WTC11 (cell line): ENCODE measurements at regions not wholly inside any gene's neighbourhood (a gene's known extent, or its start where the extent isn't known, plus 50 kb on each side); places are given as distances from the start of the nearest gene placed in this dataset.

Experiments used
- ATAC-seq: fragments of 200-7000 bp; cut with Tn5 transposase; 2 replicates; pipeline ENCODE4 v1.10.0; 2021; ENCODE audit warnings: mild to moderate bottlenecking, moderate library complexity
- CTCF ChIA-PET: fragments of 300-600 bp; sonication (Branson Sonifier 250); formaldehyde crosslinking; loops from one replicate; lab custom pipeline; 2021; ENCODE audit warnings: antibody characterized with exemption; lab: Charles Lee
- POLR2A ChIA-PET: fragments of 350-600 bp; sonication (Branson Sonifier 250); formaldehyde crosslinking; loops from one replicate; lab custom pipeline; 2021; ENCODE audit warnings: antibody characterized with exemption; lab: Charles Lee
- DNase-seq: peaks from one replicate; pipeline ENCODE4 v3.0.0; 2021; ENCODE audit warnings: low spot score
- H3K27ac Mint-ChIP-seq: 2 replicates; pipeline ENCODE4 v1.8.0; 2021; ENCODE audit warnings: mixed read lengths
- H3K27me3 Mint-ChIP-seq: 2 replicates; pipeline ENCODE4 v1.8.0; 2021; ENCODE audit warnings: low read depth, mild to moderate bottlenecking, moderate library complexity, mixed read lengths
- H3K36me3 Mint-ChIP-seq: 2 replicates; pipeline ENCODE4 v1.8.0; 2021; ENCODE audit warnings: mixed read lengths
- H3K4me1 Mint-ChIP-seq: 2 replicates; pipeline ENCODE4 v1.8.0; 2022; ENCODE audit warnings: mixed read lengths
- H3K4me3 Mint-ChIP-seq: 2 replicates; pipeline ENCODE4 v1.8.0; 2021; ENCODE audit warnings: mild to moderate bottlenecking, moderate library complexity, mixed read lengths
- H3K9me3 Mint-ChIP-seq: 2 replicates; pipeline ENCODE4 v1.8.0; 2021; ENCODE audit warnings: mixed read lengths
- ELF4 ChIP-seq: sonication (generic); formaldehyde crosslinking; IDR thresholded peaks from 2 replicates; pipeline ENCODE4 v1.8.1; 2022; ENCODE audit warnings: low read depth, mild to moderate bottlenecking, moderate library complexity, missing genetic modification reagents
- FOXJ3 ChIP-seq: sonication (generic); formaldehyde crosslinking; IDR thresholded peaks from 2 replicates; pipeline ENCODE4 v1.9.0; 2021; ENCODE audit warnings: missing genetic modification reagents, mild to moderate bottlenecking, borderline replicate concordance
- FOXK1 ChIP-seq: sonication (generic); formaldehyde crosslinking; IDR thresholded peaks from 2 replicates; pipeline ENCODE4 v1.8.0; 2022; ENCODE audit warnings: mild to moderate bottlenecking, moderate library complexity, missing genetic modification reagents
- GRHL2 ChIP-seq: fragments of 250-450 bp; sonication (Bioruptor Pico); IDR thresholded peaks from 2 replicates; pipeline ENCODE4 v1.8.0; 2022; ENCODE audit warnings: mild to moderate bottlenecking, moderate library complexity; ENCODE audit not compliant: insufficient replicate concordance, severe bottlenecking
- MYBL2 ChIP-seq: sonication (generic); formaldehyde crosslinking; IDR thresholded peaks from 2 replicates; pipeline ENCODE4 v1.8.1; 2023; ENCODE audit warnings: mild to moderate bottlenecking, moderate library complexity, missing genetic modification reagents
- NFE2L1 ChIP-seq: sonication (generic); formaldehyde crosslinking; IDR thresholded peaks from 2 replicates; pipeline ENCODE4 v1.8.1; 2023; ENCODE audit warnings: missing genetic modification reagents
- NFYB ChIP-seq: sonication (generic); formaldehyde crosslinking; conservative IDR thresholded peaks from 2 replicates; pipeline ENCODE4 v1.8.0; 2022; ENCODE audit warnings: low read depth, missing genetic modification reagents
- NR1H2 ChIP-seq: sonication (generic); formaldehyde crosslinking; IDR thresholded peaks from 2 replicates; pipeline ENCODE4 v1.9.0; 2021; ENCODE audit warnings: mild to moderate bottlenecking, moderate library complexity, missing genetic modification reagents
- ZNF138 ChIP-seq: sonication (generic); formaldehyde crosslinking; conservative IDR thresholded peaks from 2 replicates; pipeline ENCODE4 v1.8.1; 2022; ENCODE audit warnings: mild to moderate bottlenecking, moderate library complexity, missing genetic modification reagents
- ZNF416 ChIP-seq: fragments of 250-450 bp; sonication (Bioruptor Pico); IDR thresholded peaks from 2 replicates; pipeline ENCODE4 v1.9.0; 2021; ENCODE audit warnings: mild to moderate bottlenecking, inconsistent platforms
- TF ChIP-seq, protein P1 (sequence below): fragments of 250-450 bp; sonication (Bioruptor Pico); IDR thresholded peaks from 2 replicates; pipeline ENCODE4 v1.9.0; 2021; ENCODE audit warnings: moderate library complexity, mild to moderate bottlenecking, inconsistent platforms, borderline replicate concordance
- TF ChIP-seq, protein P2 (sequence below): sonication (generic); formaldehyde crosslinking; IDR thresholded peaks from 2 replicates; pipeline ENCODE4 v1.8.0; 2022; ENCODE audit warnings: mild to moderate bottlenecking, missing genetic modification reagents
- TF ChIP-seq, protein P3 (sequence below): sonication (generic); formaldehyde crosslinking; IDR thresholded peaks from 2 replicates; pipeline ENCODE4 v1.8.0; 2022; ENCODE audit warnings: mild to moderate bottlenecking, missing genetic modification reagents
- TF ChIP-seq, protein P4 (sequence below): fragments of 250-450 bp; sonication (Bioruptor Pico); IDR thresholded peaks from 2 replicates; pipeline ENCODE4 v1.9.0; 2021; ENCODE audit warnings: mild to moderate bottlenecking
- TF ChIP-seq, protein P5 (sequence below): sonication (generic); formaldehyde crosslinking; IDR thresholded peaks from 2 replicates; pipeline ENCODE4 v1.8.1; 2022; ENCODE audit warnings: mild to moderate bottlenecking, missing genetic modification reagents, moderate library complexity, borderline replicate concordance
- TF ChIP-seq, protein P6 (sequence below): sonication (generic); formaldehyde crosslinking; IDR thresholded peaks from 2 replicates; pipeline ENCODE4 v1.8.0; 2022; ENCODE audit warnings: missing genetic modification reagents
- TF ChIP-seq, protein P7 (sequence below): sonication (generic); formaldehyde crosslinking; IDR thresholded peaks from 2 replicates; pipeline ENCODE4 v1.8.1; 2023; ENCODE audit warnings: mild to moderate bottlenecking, moderate library complexity, missing genetic modification reagents
- TF ChIP-seq, protein P8 (sequence below): sonication (generic); formaldehyde crosslinking; IDR thresholded peaks from 2 replicates; pipeline ENCODE4 v1.8.0; 2023; ENCODE audit warnings: mild to moderate bottlenecking, missing genetic modification reagents
- TF ChIP-seq, protein P9 (sequence below): fragments of 250-450 bp; sonication (Bioruptor Pico); IDR thresholded peaks from 2 replicates; pipeline ENCODE4 v2.1.2; 2022; ENCODE audit warnings: mild to moderate bottlenecking, moderate library complexity
- TF ChIP-seq, protein P10 (sequence below): sonication (generic); formaldehyde crosslinking; IDR thresholded peaks from 2 replicates; pipeline ENCODE4 v1.8.1; 2022; ENCODE audit warnings: low read depth, missing genetic modification reagents, borderline replicate concordance

DNA sequence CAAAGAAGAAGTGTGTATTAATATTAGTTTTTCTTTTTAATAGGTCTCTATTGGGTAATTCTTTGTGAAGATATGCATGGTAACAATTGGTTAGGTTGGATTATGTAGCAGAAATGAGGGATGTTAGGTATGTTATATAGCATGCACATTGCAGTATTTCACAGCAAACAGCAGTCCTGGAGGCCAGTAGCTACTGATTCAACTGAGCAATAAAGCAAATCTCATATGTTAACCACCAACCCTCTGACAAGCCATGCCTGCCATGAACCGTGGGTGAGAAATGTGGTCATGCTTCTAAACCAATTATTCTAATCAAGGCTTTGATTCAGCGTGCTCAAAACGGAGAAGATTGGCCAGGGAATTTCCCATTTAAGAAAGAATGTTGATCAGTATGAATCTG lies 313.0 kb upstream of the CDH6 start (continued):
- TF ChIP-seq, protein P1, sequence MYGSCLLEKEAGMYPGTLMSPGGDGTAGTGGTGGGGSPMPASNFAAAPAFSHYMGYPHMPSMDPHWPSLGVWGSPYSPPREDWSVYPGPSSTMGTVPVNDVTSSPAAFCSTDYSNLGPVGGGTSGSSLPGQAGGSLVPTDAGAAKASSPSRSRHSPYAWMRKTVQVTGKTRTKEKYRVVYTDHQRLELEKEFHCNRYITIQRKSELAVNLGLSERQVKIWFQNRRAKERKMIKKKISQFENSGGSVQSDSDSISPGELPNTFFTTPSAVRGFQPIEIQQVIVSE, result no peak
- TF ChIP-seq FOXK1 (CRISPR knock-in tag) (no peak), FOXJ3 (no peak)

DNA sequence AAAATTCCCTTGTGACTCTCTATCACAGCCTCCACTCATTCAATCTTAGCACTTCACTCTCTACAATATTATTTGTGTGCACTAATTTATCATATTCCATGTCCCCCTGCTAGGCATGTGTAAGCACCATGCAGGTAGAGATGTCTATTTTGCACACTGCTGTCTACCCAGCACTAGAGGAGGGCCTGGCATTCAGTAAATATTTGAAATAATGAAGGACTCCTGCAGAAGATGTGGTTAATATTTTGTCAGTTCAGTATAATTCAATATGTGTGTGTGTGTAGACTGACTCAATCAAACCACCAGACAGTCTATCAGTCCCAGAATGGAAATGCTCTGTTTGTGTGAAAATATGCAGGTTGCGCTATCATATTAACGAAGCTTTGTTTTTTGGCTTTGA lies 313.6 kb upstream of the CDH6 start:
- H3K4me3 Mint-ChIP-seq, result no peak overlapping the region
- ATAC-seq, result no peak
- ChIA-PET CTCF (no interaction called here), POLR2A (no interaction called here)
- H3K36me3 Mint-ChIP-seq, result peaks cover 3% of the 10 kb centered on the region; the same call in 1 of the 2 replicates
- peaks cover 13% of the 10 kb centered on the region for H3K9me3 Mint-ChIP-seq
- DNase-seq, result no peak
- TF ChIP-seq GRHL2 (CRISPR knock-in tag), result no peak
- TF ChIP-seq, protein P2, sequence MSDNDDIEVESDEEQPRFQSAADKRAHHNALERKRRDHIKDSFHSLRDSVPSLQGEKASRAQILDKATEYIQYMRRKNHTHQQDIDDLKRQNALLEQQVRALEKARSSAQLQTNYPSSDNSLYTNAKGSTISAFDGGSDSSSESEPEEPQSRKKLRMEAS (CRISPR knock-in tag), result no peak
- TF ChIP-seq, protein P3, sequence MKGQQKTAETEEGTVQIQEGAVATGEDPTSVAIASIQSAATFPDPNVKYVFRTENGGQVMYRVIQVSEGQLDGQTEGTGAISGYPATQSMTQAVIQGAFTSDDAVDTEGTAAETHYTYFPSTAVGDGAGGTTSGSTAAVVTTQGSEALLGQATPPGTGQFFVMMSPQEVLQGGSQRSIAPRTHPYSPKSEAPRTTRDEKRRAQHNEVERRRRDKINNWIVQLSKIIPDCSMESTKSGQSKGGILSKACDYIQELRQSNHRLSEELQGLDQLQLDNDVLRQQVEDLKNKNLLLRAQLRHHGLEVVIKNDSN (CRISPR knock-in tag), result no peak
- TF ChIP-seq, protein P4, sequence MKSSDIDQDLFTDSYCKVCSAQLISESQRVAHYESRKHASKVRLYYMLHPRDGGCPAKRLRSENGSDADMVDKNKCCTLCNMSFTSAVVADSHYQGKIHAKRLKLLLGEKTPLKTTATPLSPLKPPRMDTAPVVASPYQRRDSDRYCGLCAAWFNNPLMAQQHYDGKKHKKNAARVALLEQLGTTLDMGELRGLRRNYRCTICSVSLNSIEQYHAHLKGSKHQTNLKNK, result no peak
- TF ChIP-seq, protein P5, sequence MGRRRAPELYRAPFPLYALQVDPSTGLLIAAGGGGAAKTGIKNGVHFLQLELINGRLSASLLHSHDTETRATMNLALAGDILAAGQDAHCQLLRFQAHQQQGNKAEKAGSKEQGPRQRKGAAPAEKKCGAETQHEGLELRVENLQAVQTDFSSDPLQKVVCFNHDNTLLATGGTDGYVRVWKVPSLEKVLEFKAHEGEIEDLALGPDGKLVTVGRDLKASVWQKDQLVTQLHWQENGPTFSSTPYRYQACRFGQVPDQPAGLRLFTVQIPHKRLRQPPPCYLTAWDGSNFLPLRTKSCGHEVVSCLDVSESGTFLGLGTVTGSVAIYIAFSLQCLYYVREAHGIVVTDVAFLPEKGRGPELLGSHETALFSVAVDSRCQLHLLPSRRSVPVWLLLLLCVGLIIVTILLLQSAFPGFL (CRISPR knock-in tag), result no peak
- TF ChIP-seq, protein P6, sequence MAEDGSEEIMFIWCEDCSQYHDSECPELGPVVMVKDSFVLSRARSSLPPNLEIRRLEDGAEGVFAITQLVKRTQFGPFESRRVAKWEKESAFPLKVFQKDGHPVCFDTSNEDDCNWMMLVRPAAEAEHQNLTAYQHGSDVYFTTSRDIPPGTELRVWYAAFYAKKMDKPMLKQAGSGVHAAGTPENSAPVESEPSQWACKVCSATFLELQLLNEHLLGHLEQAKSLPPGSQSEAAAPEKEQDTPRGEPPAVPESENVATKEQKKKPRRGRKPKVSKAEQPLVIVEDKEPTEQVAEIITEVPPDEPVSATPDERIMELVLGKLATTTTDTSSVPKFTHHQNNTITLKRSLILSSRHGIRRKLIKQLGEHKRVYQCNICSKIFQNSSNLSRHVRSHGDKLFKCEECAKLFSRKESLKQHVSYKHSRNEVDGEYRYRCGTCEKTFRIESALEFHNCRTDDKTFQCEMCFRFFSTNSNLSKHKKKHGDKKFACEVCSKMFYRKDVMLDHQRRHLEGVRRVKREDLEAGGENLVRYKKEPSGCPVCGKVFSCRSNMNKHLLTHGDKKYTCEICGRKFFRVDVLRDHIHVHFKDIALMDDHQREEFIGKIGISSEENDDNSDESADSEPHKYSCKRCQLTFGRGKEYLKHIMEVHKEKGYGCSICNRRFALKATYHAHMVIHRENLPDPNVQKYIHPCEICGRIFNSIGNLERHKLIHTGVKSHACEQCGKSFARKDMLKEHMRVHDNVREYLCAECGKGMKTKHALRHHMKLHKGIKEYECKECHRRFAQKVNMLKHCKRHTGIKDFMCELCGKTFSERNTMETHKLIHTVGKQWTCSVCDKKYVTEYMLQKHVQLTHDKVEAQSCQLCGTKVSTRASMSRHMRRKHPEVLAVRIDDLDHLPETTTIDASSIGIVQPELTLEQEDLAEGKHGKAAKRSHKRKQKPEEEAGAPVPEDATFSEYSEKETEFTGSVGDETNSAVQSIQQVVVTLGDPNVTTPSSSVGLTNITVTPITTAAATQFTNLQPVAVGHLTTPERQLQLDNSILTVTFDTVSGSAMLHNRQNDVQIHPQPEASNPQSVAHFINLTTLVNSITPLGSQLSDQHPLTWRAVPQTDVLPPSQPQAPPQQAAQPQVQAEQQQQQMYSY (CRISPR knock-in tag), result no peak
- TF ChIP-seq ELF4 (CRISPR knock-in tag), result no peak
- TF ChIP-seq, protein P7, sequence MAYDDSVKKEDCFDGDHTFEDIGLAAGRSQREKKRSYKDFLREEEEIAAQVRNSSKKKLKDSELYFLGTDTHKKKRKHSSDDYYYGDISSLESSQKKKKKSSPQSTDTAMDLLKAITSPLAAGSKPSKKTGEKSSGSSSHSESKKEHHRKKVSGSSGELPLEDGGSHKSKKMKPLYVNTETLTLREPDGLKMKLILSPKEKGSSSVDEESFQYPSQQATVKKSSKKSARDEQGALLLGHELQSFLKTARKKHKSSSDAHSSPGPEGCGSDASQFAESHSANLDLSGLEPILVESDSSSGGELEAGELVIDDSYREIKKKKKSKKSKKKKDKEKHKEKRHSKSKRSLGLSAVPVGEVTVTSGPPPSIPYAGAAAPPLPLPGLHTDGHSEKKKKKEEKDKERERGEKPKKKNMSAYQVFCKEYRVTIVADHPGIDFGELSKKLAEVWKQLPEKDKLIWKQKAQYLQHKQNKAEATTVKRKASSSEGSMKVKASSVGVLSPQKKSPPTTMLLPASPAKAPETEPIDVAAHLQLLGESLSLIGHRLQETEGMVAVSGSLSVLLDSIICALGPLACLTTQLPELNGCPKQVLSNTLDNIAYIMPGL, result no peak
- no peak for TF ChIP-seq NFE2L1 (CRISPR knock-in tag)
- TF ChIP-seq, protein P8, sequence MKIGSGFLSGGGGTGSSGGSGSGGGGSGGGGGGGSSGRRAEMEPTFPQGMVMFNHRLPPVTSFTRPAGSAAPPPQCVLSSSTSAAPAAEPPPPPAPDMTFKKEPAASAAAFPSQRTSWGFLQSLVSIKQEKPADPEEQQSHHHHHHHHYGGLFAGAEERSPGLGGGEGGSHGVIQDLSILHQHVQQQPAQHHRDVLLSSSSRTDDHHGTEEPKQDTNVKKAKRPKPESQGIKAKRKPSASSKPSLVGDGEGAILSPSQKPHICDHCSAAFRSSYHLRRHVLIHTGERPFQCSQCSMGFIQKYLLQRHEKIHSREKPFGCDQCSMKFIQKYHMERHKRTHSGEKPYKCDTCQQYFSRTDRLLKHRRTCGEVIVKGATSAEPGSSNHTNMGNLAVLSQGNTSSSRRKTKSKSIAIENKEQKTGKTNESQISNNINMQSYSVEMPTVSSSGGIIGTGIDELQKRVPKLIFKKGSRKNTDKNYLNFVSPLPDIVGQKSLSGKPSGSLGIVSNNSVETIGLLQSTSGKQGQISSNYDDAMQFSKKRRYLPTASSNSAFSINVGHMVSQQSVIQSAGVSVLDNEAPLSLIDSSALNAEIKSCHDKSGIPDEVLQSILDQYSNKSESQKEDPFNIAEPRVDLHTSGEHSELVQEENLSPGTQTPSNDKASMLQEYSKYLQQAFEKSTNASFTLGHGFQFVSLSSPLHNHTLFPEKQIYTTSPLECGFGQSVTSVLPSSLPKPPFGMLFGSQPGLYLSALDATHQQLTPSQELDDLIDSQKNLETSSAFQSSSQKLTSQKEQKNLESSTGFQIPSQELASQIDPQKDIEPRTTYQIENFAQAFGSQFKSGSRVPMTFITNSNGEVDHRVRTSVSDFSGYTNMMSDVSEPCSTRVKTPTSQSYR (CRISPR knock-in tag), result no peak
- TF ChIP-seq, protein P9, sequence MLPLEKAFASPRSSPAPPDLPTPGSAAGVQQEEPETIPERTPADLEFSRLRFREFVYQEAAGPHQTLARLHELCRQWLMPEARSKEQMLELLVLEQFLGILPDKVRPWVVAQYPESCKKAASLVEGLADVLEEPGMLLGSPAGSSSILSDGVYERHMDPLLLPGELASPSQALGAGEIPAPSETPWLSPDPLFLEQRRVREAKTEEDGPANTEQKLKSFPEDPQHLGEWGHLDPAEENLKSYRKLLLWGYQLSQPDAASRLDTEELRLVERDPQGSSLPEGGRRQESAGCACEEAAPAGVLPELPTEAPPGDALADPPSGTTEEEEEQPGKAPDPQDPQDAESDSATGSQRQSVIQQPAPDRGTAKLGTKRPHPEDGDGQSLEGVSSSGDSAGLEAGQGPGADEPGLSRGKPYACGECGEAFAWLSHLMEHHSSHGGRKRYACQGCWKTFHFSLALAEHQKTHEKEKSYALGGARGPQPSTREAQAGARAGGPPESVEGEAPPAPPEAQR (CRISPR knock-in tag), result no peak
- TF ChIP-seq NFYB, result no peak
- TF ChIP-seq, protein P10, sequence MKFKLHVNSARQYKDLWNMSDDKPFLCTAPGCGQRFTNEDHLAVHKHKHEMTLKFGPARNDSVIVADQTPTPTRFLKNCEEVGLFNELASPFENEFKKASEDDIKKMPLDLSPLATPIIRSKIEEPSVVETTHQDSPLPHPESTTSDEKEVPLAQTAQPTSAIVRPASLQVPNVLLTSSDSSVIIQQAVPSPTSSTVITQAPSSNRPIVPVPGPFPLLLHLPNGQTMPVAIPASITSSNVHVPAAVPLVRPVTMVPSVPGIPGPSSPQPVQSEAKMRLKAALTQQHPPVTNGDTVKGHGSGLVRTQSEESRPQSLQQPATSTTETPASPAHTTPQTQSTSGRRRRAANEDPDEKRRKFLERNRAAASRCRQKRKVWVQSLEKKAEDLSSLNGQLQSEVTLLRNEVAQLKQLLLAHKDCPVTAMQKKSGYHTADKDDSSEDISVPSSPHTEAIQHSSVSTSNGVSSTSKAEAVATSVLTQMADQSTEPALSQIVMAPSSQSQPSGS (CRISPR knock-in tag), result no peak
- TF ChIP-seq MYBL2, result no peak
- TF ChIP-seq ZNF416 (CRISPR knock-in tag), result no peak
- no peak for TF ChIP-seq ZNF138 (CRISPR knock-in tag)
- TF ChIP-seq NR1H2 (CRISPR knock-in tag), result no peak
- TF ChIP-seq, all 79 proteins: peak for 0
- Mint-ChIP-seq H3K4me1 (no peaks in the 10 kb centered on the region), H3K27ac (no peak overlapping the region), H3K27me3 (no peaks in the 10 kb centered on the region)
